ENCODE measurements at regions not wholly inside any gene's neighbourhood (a gene's known extent, or its start where the extent isn't known, plus 50 kb on each side); places are given as distances from the start of the nearest gene placed in this dataset.

GRCh38 chr1:113278777-113279176 lies 111.5 kb upstream of the MAGI3 start:
- no peak overlapping the region for H2AFZ ChIP-seq (ENCODE audit: low read length)
- TF ChIP-seq EZH2 (IDR thresholded peaks at IDR 0.05; ENCODE audit: borderline replicate concordance, low read length) (no peak), CTCF (IDR thresholded peaks at IDR 0.05; ENCODE audit: low read length) (no peak)

GRCh38 chr1:113279776-113280391 lies 110.4 kb upstream of the MAGI3 start:
- no peaks in the 10 kb centered on the region for H3K36me3 ChIP-seq (ENCODE audit: insufficient read depth, low read length)
- H3K9ac ChIP-seq (ENCODE audit: low read length): no peak overlapping the region
- H3K9me3 ChIP-seq (ENCODE audit: low read length): no peaks in the 10 kb centered on the region
- H3K4me1 ChIP-seq (ENCODE audit: insufficient read depth, low read length, severe bottlenecking): no peaks in the 10 kb centered on the region
- no peaks in the 10 kb centered on the region for H3K9me2 ChIP-seq (ENCODE audit: low read depth, low read length)
- H3K79me2 ChIP-seq (ENCODE audit: insufficient read depth, low read length): no peaks in the 10 kb centered on the region
- H3K27ac ChIP-seq (ENCODE audit: low read depth, low read length, poor library complexity, severe bottlenecking): no peak overlapping the region
- H3K27me3 ChIP-seq (ENCODE audit: insufficient read depth, low read length): no peaks in the 10 kb centered on the region
- H3F3A ChIP-seq (ENCODE audit: insufficient read depth, low read length): no peaks in the 10 kb centered on the region
- no peak overlapping the region for H2AFZ ChIP-seq (ENCODE audit: low read length)
- TF ChIP-seq EZH2 (IDR thresholded peaks at IDR 0.05; ENCODE audit: borderline replicate concordance, low read length) (no peak), CTCF (IDR thresholded peaks at IDR 0.05; ENCODE audit: low read length) (no peak)
- H3K4me2 ChIP-seq (ENCODE audit: low read length): no peak overlapping the region
- H4K20me1 ChIP-seq (ENCODE audit: insufficient read depth, low read length): no peaks in the 10 kb centered on the region
- H3K4me3 ChIP-seq (ENCODE audit: low read depth, low read length, poor library complexity, severe bottlenecking): no peak overlapping the region

More at GRCh38 chr1:113278777-113279176, 111.5 kb upstream of the MAGI3 start:
- Histone ChIP-seq H3K9me2 (ENCODE audit: low read depth, low read length) (no peaks in the 10 kb centered on the region), H3K27me3 (ENCODE audit: insufficient read depth, low read length) (no peaks in the 10 kb centered on the region), H3K9me3 (ENCODE audit: low read length) (no peaks in the 10 kb centered on the region), H3K36me3 (ENCODE audit: insufficient read depth, low read length) (no peaks in the 10 kb centered on the region), H3F3A (ENCODE audit: insufficient read depth, low read length) (no peaks in the 10 kb centered on the region), H3K4me1 (ENCODE audit: insufficient read depth, low read length, severe bottlenecking) (no peaks in the 10 kb centered on the region), H3K4me2 (ENCODE audit: low read length) (no peak overlapping the region), H4K20me1 (ENCODE audit: insufficient read depth, low read length) (no peaks in the 10 kb centered on the region), H3K27ac (ENCODE audit: low read depth, low read length, poor library complexity, severe bottlenecking) (no peak overlapping the region), H3K79me2 (ENCODE audit: insufficient read depth, low read length) (no peaks in the 10 kb centered on the region), H3K4me3 (ENCODE audit: low read depth, low read length, poor library complexity, severe bottlenecking) (no peak overlapping the region), H3K9ac (ENCODE audit: low read length) (no peak overlapping the region)

DNA sequence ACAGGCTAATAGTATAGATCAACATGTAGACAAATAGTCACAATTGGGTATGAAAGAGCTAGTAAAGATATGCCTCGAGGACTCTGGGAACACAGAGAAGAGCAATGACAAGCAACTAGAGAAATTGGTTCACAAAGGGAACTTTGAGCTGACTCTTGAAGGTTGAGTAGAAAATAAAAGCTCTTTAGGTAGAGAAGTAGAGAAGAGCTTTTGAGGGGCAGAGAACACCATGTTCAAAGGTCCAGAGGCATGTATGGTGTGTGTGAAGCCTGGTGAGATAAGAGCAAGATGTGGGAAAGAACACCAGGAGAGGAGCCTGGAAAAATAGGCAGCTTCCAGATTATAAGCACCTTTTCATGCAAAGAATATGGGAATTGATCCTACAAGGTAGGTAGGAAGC lies 109.7 kb upstream of the MAGI3 start:
- Histone ChIP-seq H3F3A (ENCODE audit: insufficient read depth, low read length) (no peaks in the 10 kb centered on the region), H3K27me3 (ENCODE audit: insufficient read depth, low read length) (no peaks in the 10 kb centered on the region), H3K4me3 (ENCODE audit: low read depth, low read length, poor library complexity, severe bottlenecking) (no peak overlapping the region), H3K27ac (ENCODE audit: low read depth, low read length, poor library complexity, severe bottlenecking) (no peak overlapping the region), H3K36me3 (ENCODE audit: insufficient read depth, low read length) (no peaks in the 10 kb centered on the region), H3K9me3 (ENCODE audit: low read length) (no peaks in the 10 kb centered on the region), H3K4me2 (ENCODE audit: low read length) (no peak overlapping the region), H3K9ac (ENCODE audit: low read length) (no peak overlapping the region), H3K4me1 (ENCODE audit: insufficient read depth, low read length, severe bottlenecking) (no peaks in the 10 kb centered on the region), H3K9me2 (ENCODE audit: low read depth, low read length) (no peaks in the 10 kb centered on the region), H3K79me2 (ENCODE audit: insufficient read depth, low read length) (no peaks in the 10 kb centered on the region), H2AFZ (ENCODE audit: low read length) (no peak overlapping the region), H4K20me1 (ENCODE audit: insufficient read depth, low read length) (no peaks in the 10 kb centered on the region)
- no peak for TF ChIP-seq CTCF (IDR thresholded peaks at IDR 0.05; ENCODE audit: low read length)
- no peak for TF ChIP-seq EZH2 (IDR thresholded peaks at IDR 0.05; ENCODE audit: borderline replicate concordance, low read length)

All from OCI-LY1 (cell line).